IMR-90 (cell line): ENCODE measurements at regions not wholly inside any gene's neighbourhood (a gene's known extent, or its start where the extent isn't known, plus 50 kb on each side); places are given as distances from the start of the nearest gene placed in this dataset.

Experiments
- ATAC-seq: fragments of 200-7000 bp; cut with Tn5 transposase; 2 replicates; pipeline ENCODE4 v1.9.1; 2020; ENCODE audit warnings: low read depth, mild to moderate bottlenecking, moderate library complexity
- BruUV-seq: library from RNA; stranded (reverse); fragments of 400-500 nt; replicated peaks from 2 replicates; lab custom pipeline; 2021; lab: Mats Ljungman, UMichigan
- CTCF ChIA-PET: fragments of 300-600 bp; formaldehyde crosslinking; extraction: SDS; loops from one replicate; lab custom pipeline; 2021; ENCODE audit warnings: antibody characterized with exemption; lab: Yijun Ruan, JAX
- POLR2A ChIA-PET: fragments of 300-600 bp; sonication (Branson Sonifier 250); formaldehyde crosslinking; loops from one replicate; lab custom pipeline; 2022; ENCODE audit warnings: antibody characterized with exemption; ENCODE audit not compliant: unreplicated experiment; lab: Charles Lee
- DNase-seq: peaks from one replicate; pipeline ENCODE4 v3.0.0; 2013
- H2AFZ ChIP-seq: replicated peaks from 2 replicates; pipeline ENCODE3; 2013; ENCODE audit warnings: low read length, mild to moderate bottlenecking; ENCODE audit not compliant: poor library complexity
- H2AK5ac ChIP-seq: 2 replicates; pipeline ENCODE4 v1.6.1; 2013; ENCODE audit warnings: low read depth, low read length, inconsistent platforms
- H2AK9ac ChIP-seq: replicated peaks from 2 replicates; pipeline ENCODE3; 2013; ENCODE audit warnings: mild to moderate bottlenecking, low read depth, low read length, moderate library complexity; ENCODE audit not compliant: poor library complexity
- H2BK120ac ChIP-seq: 2 replicates; pipeline ENCODE4 v1.6.1; 2013; ENCODE audit warnings: low read depth, low read length, inconsistent platforms
- H2BK15ac ChIP-seq: 3 replicates; pipeline ENCODE4 v1.6.1; 2013; ENCODE audit warnings: low read depth, low read length, inconsistent platforms
- H2BK20ac ChIP-seq: 2 replicates; pipeline ENCODE4 v1.6.1; 2013; ENCODE audit warnings: low read depth, mild to moderate bottlenecking, inconsistent platforms, low read length, moderate library complexity
- H2BK5ac ChIP-seq: 2 replicates; pipeline ENCODE4 v1.6.1; 2013; ENCODE audit warnings: mild to moderate bottlenecking, low read depth, low read length, inconsistent platforms; ENCODE audit not compliant: poor library complexity, severe bottlenecking
- H3K14ac ChIP-seq: replicated peaks from 2 replicates; pipeline ENCODE4 v1.6.1; 2013; ENCODE audit warnings: low read depth, low read length, inconsistent platforms
- H3K18ac ChIP-seq: 2 replicates; pipeline ENCODE4 v1.6.1; 2013; ENCODE audit warnings: low read depth, low read length, control low read depth
- H3K23ac ChIP-seq: 2 replicates; pipeline ENCODE4 v1.6.1; 2013; ENCODE audit warnings: low read depth, low read length, inconsistent platforms
- H3K27ac ChIP-seq: 2 replicates; pipeline ENCODE4 v1.5.1; 2013; ENCODE audit warnings: mild to moderate bottlenecking, control low read depth, low read length; ENCODE audit not compliant: insufficient read depth
- H3K27me3 ChIP-seq: 2 replicates; pipeline ENCODE4 v1.6.1; 2013; ENCODE audit warnings: low read length; ENCODE audit not compliant: control insufficient read depth, insufficient read depth
- H3K36me3 ChIP-seq: 2 replicates; pipeline ENCODE4 v1.6.1; 2013; ENCODE audit warnings: low read length, mixed read lengths; ENCODE audit not compliant: control insufficient read depth, insufficient read depth
- H3K4ac ChIP-seq: 2 replicates; pipeline ENCODE4 v1.6.1; 2013; ENCODE audit warnings: low read depth, low read length, inconsistent platforms
- H3K4me1 ChIP-seq: 2 replicates; pipeline ENCODE4 v1.6.1; 2013; ENCODE audit warnings: low read length, mixed read lengths; ENCODE audit not compliant: control insufficient read depth, insufficient read depth
- H3K4me2 ChIP-seq: 2 replicates; pipeline ENCODE4 v1.6.1; 2013; ENCODE audit warnings: low read depth, mild to moderate bottlenecking, control low read depth, low read length, moderate library complexity
- H3K4me3 ChIP-seq: 2 replicates; pipeline ENCODE4 v1.5.1; 2013; ENCODE audit warnings: low read depth, mild to moderate bottlenecking, control low read depth, low read length, moderate library complexity; ENCODE audit not compliant: insufficient read depth
- H3K56ac ChIP-seq: 2 replicates; pipeline ENCODE4 v1.6.1; 2013; ENCODE audit warnings: low read length, inconsistent platforms; ENCODE audit not compliant: insufficient read depth; ENCODE audit errors: extremely low read depth
- H3K79me1 ChIP-seq, 2 experiments: 2 replicates each; pipeline ENCODE4 v1.6.1; 2013; ENCODE audit warnings: low read length in 2 of 2, inconsistent platforms in 1 of 2, low read depth in 1 of 2
- H3K9ac ChIP-seq: 2 replicates; pipeline ENCODE4 v1.6.1; 2013; ENCODE audit warnings: low read depth, low read length, control low read depth
- H3K9me1 ChIP-seq: 2 replicates; pipeline ENCODE4 v1.6.1; 2013; ENCODE audit warnings: low read length, inconsistent platforms; ENCODE audit not compliant: insufficient read depth
- H3K9me3 ChIP-seq: 2 replicates; pipeline ENCODE4 v1.6.1; 2013; ENCODE audit warnings: low read length; ENCODE audit not compliant: control insufficient read depth, insufficient read depth
- H4K20me1 ChIP-seq: 2 replicates; pipeline ENCODE4 v1.6.1; 2013; ENCODE audit warnings: low read length, inconsistent platforms; ENCODE audit not compliant: insufficient read depth
- H4K5ac ChIP-seq: 2 replicates; pipeline ENCODE4 v1.6.1; 2013; ENCODE audit warnings: mild to moderate bottlenecking, low read depth, low read length, control low read depth
- H4K8ac ChIP-seq, 2 experiments: 2 replicates each; pipeline ENCODE4 v1.6.1; 2013; ENCODE audit warnings: low read depth in 2 of 2, low read length in 2 of 2, control low read depth in 1 of 2, inconsistent platforms in 1 of 2
- H4K91ac ChIP-seq: 2 replicates; pipeline ENCODE4 v1.6.1; 2013; ENCODE audit warnings: low read depth, low read length, inconsistent platforms; ENCODE audit not compliant: insufficient read depth
- BHLHE40 ChIP-seq: fragments of 150-350 bp; IDR thresholded peaks from 2 replicates; pipeline ENCODE4 v1.6.1; 2016; ENCODE audit warnings: mild to moderate bottlenecking, low read depth, low read length
- CHD1 ChIP-seq: IDR thresholded peaks from 2 replicates; pipeline ENCODE4 v1.6.1; 2012; ENCODE audit warnings: low read depth, low read length, improper control_type of control experiment
- CTCF ChIP-seq: conservative IDR thresholded peaks from 2 replicates; pipeline ENCODE4 v1.5.1; 2012; ENCODE audit warnings: mild to moderate bottlenecking, low read depth, low read length, improper control_type of control experiment
- ELK1 ChIP-seq: fragments of 150-350 bp; IDR thresholded peaks from 2 replicates; pipeline ENCODE4 v1.6.1; 2016; ENCODE audit warnings: low read depth, mild to moderate bottlenecking, low read length, moderate library complexity, borderline replicate concordance
- MXI1 ChIP-seq: IDR thresholded peaks from 2 replicates; pipeline ENCODE4 v1.6.1; 2012; ENCODE audit warnings: low read depth, mild to moderate bottlenecking, low read length, moderate library complexity, borderline replicate concordance
- NFE2L2 ChIP-seq: fragments of 150-350 bp; IDR thresholded peaks from 2 replicates; pipeline ENCODE4 v1.6.1; 2016; ENCODE audit warnings: low read depth, mild to moderate bottlenecking, low read length
- POLR2A ChIP-seq: IDR thresholded peaks from 2 replicates; pipeline ENCODE4 v1.6.1; 2012; ENCODE audit warnings: mild to moderate bottlenecking, low read depth, low read length
- RCOR1 ChIP-seq: IDR thresholded peaks from 2 replicates; pipeline ENCODE4 v1.6.1; 2012; ENCODE audit warnings: mild to moderate bottlenecking, low read length, improper control_type of control experiment; ENCODE audit not compliant: insufficient replicate concordance
- RFX5 ChIP-seq: IDR thresholded peaks from 2 replicates; pipeline ENCODE4 v1.8.0; 2012; ENCODE audit warnings: low read depth, mild to moderate bottlenecking, low read length, moderate library complexity
- USF2 ChIP-seq: fragments of 150-350 bp; IDR thresholded peaks from 2 replicates; pipeline ENCODE4 v1.6.1; 2017; ENCODE audit warnings: mild to moderate bottlenecking, antibody characterized with exemption, low read length, low read depth
- WGBS, 2 experiments: methylation state at CpG; one replicate each; pipeline versions ENCODE4 v1.1.5 to v1.1.7; 2013; ENCODE audit warnings: missing lambda C conversion rate in 2 of 2; ENCODE audit not compliant: insufficient read length in 1 of 2; ENCODE audit errors: extremely low coverage in 2 of 2; 5-methylcytosine and 5-hydroxymethylcytosine counted together
- dilution Hi-C: fragments of 300-500 bp; cut with HindIII; formaldehyde crosslinking; loops from one replicate; pipeline ENCODE4 v1.14.3; 2018; ENCODE audit warnings: low sequenced_read_pairs; ENCODE audit not compliant: unreplicated experiment
- in situ Hi-C: fragments of 300-500 bp; cut with MboI; formaldehyde crosslinking; loops from 3 replicates; pipeline ENCODE4 v1.14.3; 2019; ENCODE audit warnings: low sequenced_read_pairs, inconsistent platforms, mixed read lengths
- intact Hi-C: fragments of 100-400 bp; cut with micrococcal nuclease; formaldehyde crosslinking; loops from 2 replicates; pipeline ENCODE4 v1.10.0; 2022

GRCh38 chr4:160426233-160426632 lies 1323.4 kb downstream of the RAPGEF2 start:
- intact Hi-C loops: no loop called here
- Histone ChIP-seq H3K27ac (no peak overlapping the region), H2BK5ac (no peak overlapping the region), H2BK120ac (no peak overlapping the region), H2BK20ac (no peak overlapping the region), H3K18ac (no peak overlapping the region), H3K23ac (no peak overlapping the region), H2AFZ (no peak overlapping the region), H4K5ac (no peak overlapping the region), H3K56ac (no peak overlapping the region), H3K9me3 (no peaks in the 10 kb centered on the region), H4K20me1 (no peaks in the 10 kb centered on the region), H4K8ac (no peak overlapping the region), H3K36me3 (no peaks in the 10 kb centered on the region), H3K4ac (no peak overlapping the region), H2AK5ac (no peak overlapping the region), H3K4me2 (no peak overlapping the region), H3K79me1 (no peaks in the 10 kb centered on the region), H3K4me3 (no peak overlapping the region), H3K27me3 (no peaks in the 10 kb centered on the region), H4K91ac (no peak overlapping the region), H3K14ac (no peak overlapping the region), H2AK9ac (no peak overlapping the region), H3K4me1 (no peaks in the 10 kb centered on the region), H3K9me1 (no peaks in the 10 kb centered on the region), H2BK15ac (no peak overlapping the region), H3K9ac (no peak overlapping the region)
- BruUV-seq: no TSS peak
- DNase-seq: no peak
- in situ Hi-C loops: no loop called here
- ATAC-seq: no peak
- dilution Hi-C loops: no loop called here
- ChIA-PET CTCF (no interaction called here), POLR2A (no interaction called here)
- WGBS, 2 experiments: no CpG with 5 or more reads among the region's 2 CpGs
- TF ChIP-seq ELK1 (no peak), BHLHE40 (no peak), CTCF (no peak), MXI1 (no peak), RCOR1 (no peak), NFE2L2 (no peak), POLR2A (no peak), RFX5 (no peak), USF2 (no peak), CHD1 (no peak)
